Subcutaneous abdominal adipose tissue (tissue), 5 donors: ENCODE measurements at regions not wholly inside any gene's neighbourhood (a gene's known extent, or its start where the extent isn't known, plus 50 kb on each side); places are given as distances from the start of the nearest gene placed in this dataset.
"Not testable (repeated sequence)": the region's sequence is repeated elsewhere in the genome, so short reads cannot be mapped to it uniquely, and the experiment has no call there.

Source experiments
- H3K27ac ChIP-seq: one replicate; pipeline ENCODE4 v1.7.0; 2013; ENCODE audit warnings: low read depth, mild to moderate bottlenecking, inconsistent platforms, low read length, moderate library complexity
- H3K27me3 ChIP-seq, 5 donors: one replicate each; pipeline ENCODE4 v1.7.0; 2013; ENCODE audit warnings: low read length in 5 of 5, inconsistent platforms in 1 of 5; ENCODE audit not compliant: control insufficient read depth in 5 of 5, insufficient read depth in 4 of 5
- H3K36me3 ChIP-seq, 5 donors: one replicate each; pipeline ENCODE4 v1.7.0; 2013; ENCODE audit warnings: low read length in 5 of 5; ENCODE audit not compliant: control insufficient read depth in 5 of 5, insufficient read depth in 5 of 5
- H3K4me1 ChIP-seq, 5 donors: one replicate each; pipeline ENCODE4 v1.7.0; 2013; ENCODE audit warnings: low read length in 5 of 5, mild to moderate bottlenecking in 3 of 5, moderate library complexity in 1 of 5; ENCODE audit not compliant: control insufficient read depth in 5 of 5, insufficient read depth in 5 of 5
- H3K4me3 ChIP-seq, 5 donors: one replicate each; pipeline ENCODE4 v1.7.0; 2013; ENCODE audit warnings: low read length in 5 of 5, low read depth in 1 of 5
- H3K9ac ChIP-seq, 5 donors: one replicate each; pipeline ENCODE4 v1.7.0; 2013; ENCODE audit warnings: low read length in 5 of 5, mild to moderate bottlenecking in 4 of 5, moderate library complexity in 3 of 5
- H3K9me3 ChIP-seq, 5 donors: one replicate each; pipeline ENCODE4 v1.7.0; 2013; ENCODE audit warnings: low read length in 5 of 5; ENCODE audit not compliant: control insufficient read depth in 5 of 5
- donor health status: healthy.
- donor health status: healthy.
- donor health status: healthy.
- donor health status: healthy.
- donor health status: healthy.

DNA sequence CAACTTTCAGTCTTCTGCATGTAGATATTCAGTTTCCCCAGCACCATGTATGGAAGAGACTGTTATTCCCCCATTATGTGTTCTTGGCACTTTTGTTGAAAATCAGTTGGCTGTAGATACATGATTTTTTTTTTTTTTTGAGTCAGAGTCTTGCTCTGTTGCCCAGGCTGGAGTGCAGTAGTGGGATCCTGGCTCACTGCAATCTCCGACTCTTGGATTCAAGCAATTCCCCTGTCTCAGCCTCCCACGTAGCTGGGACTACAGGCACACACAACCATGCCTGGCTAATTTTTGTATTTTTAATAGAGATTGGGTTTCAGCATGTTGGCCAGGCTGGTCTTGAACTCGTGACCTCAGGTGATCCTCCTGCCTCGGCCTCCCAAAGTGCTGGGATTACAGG is 201.0 kb upstream of the NMUR2 start:
- H3K27me3 ChIP-seq, H3K36me3 ChIP-seq, H3K4me1 ChIP-seq, H3K27ac ChIP-seq, H3K4me3 ChIP-seq, H3K9ac ChIP-seq, H3K9me3 ChIP-seq: not testable (repeated sequence)

DNA sequence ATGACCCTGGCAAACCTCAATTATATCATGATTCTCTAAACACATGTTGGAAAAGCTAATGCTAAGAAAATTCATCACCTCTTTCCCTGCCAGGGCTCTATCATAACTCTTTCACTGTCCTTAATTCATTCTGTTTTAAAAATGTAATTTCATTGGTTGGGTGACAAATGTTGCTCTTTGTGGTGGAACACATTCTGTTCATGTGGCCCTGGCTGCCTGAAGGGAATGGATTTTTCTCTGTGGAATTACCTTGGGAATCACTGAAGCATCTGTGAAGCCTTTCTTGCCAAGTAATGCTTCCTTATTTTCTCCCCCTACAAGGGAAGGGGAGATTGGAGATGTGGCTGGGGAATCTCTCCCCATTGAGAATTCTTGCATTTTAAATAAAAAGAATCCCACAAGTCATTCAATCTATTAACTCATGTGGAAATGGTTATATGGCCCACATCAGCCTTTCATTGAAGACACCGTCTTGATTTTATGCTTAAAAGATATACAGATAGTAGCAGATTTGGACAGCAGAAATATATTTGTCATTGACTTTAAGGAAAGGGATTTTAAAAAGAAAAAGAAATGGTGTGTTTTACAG is 201.8 kb upstream of the NMUR2 start:
- no peak overlapping the region for H3K9ac ChIP-seq
- no peak overlapping the region for H3K27ac ChIP-seq
- H3K27me3 ChIP-seq, result no peaks in the 10 kb centered on the region
- H3K4me3 ChIP-seq, result no peak overlapping the region
- no peaks in the 10 kb centered on the region for H3K9me3 ChIP-seq
- no peaks in the 10 kb centered on the region for H3K36me3 ChIP-seq
- H3K4me1 ChIP-seq, result no peaks in the 10 kb centered on the region

DNA sequence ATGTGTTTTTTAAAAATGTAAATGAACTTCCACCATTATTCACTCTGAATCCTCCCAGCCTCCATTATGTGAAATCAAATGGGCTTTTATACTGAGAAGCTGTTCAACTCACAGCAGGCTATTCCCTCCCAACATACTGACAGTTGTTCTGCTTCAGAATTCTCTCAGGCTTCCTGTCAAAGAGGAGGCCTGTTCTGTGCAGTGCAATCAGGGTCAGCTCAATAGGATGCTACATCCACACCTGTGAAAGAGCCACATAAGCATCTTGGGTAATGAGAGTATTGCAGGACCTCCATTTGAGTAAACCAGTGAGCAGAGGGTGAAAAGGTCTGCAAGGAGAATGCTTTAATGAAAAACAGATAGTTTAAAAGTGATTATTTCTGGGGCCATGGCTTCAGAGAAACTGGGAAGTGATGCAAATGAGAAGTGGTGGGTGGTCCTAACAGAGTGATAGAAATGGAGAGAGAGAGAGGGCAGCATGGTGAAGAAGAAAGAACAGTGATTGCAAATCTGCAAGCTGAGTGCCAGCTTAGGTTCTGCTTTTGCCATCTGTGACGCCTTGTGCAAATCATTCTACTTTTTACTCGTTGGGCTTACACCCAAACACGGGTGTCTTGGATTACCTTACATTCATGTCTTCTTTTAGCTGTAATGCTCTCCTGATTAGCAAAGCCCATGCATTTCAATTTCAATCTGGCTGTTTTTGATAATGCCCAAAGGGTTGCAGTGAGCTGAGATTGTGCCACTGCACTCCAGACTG is 202.5 kb upstream of the NMUR2 start:
- Histone ChIP-seq H3K27ac (no peak overlapping the region), H3K4me1 (no peaks in the 10 kb centered on the region), H3K27me3 (no peaks in the 10 kb centered on the region), H3K36me3 (no peaks in the 10 kb centered on the region), H3K4me3 (no peak overlapping the region), H3K9ac (no peak overlapping the region), H3K9me3 (no peaks in the 10 kb centered on the region)

DNA sequence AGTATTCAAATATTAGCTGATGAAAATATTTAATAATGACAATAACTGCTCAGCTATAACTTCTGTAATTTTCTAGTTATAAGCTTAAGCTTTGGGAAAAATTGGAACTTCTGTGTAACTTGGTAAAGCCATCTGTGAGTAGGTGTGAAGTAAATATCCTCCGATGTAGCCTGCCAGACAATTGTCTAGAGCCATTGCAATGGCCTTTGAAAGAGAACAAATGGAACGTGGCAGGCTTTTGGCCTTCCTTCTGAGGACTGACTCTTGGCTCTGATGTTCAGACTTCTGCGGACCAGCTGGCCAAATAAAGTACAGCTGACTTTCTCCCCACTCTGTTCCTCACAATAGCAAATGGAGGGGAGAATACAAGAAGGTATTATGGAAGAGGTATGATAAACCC is 203.4 kb upstream of the NMUR2 start:
- H3K27me3 ChIP-seq, result no peaks in the 10 kb centered on the region
- no peak overlapping the region for H3K27ac ChIP-seq

DNA sequence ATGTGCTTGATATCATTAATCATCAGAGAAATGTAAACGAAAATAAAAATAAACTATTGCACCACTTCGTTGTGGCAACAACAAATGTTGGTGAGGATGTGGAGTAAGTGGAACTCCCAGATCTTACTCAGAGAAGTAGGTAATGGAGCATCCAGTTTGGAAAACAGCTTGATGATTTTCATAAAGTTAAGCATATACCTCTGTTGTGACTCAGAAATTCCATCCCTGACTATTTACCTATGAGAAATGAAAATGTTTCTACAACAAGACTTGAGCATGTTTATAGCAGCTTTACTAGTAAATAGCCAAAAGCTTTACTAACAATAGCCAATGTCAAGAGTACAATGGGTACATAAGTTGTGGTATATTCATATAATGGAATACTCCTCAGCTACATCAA is 214.7 kb upstream of the NMUR2 start:
- Histone ChIP-seq H3K9ac (no peak overlapping the region), H3K4me1 (peaks cover 0 to 2% (median 0%) of the 10 kb centered on the region in 5 donors), H3K9me3 (no peaks in the 10 kb centered on the region), H3K4me3 (no peak overlapping the region), H3K27me3 (no peaks in the 10 kb centered on the region), H3K27ac (no peak overlapping the region), H3K36me3 (no peaks in the 10 kb centered on the region)

More for the DNA sequence above, 203.4 kb upstream of the NMUR2 start:
- H3K9ac ChIP-seq, result no peak overlapping the region
- H3K4me1 ChIP-seq, result no peaks in the 10 kb centered on the region
- no peak overlapping the region for H3K4me3 ChIP-seq
- no peaks in the 10 kb centered on the region for H3K9me3 ChIP-seq
- no peaks in the 10 kb centered on the region for H3K36me3 ChIP-seq

DNA sequence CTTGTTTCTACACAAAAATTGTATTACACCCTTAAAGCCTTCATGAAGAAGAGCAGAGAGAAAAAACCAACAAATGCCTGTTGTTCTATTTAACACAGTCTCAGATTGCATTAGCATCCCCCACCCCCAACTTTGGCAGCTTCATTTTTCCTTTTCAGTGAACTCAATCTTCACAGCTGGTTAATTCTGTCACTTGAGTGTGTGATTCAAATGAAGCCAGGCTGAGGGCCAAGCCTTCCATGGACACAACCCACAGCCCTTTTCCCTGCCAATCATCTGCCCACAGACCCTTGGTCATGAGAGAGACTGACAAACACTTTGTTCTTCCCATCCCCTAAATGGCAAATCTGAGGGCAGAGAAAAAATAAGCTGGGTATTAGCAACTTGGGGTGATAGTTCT is 217.5 kb upstream of the NMUR2 start:
- no peaks in the 10 kb centered on the region for H3K9me3 ChIP-seq
- no peak overlapping the region for H3K9ac ChIP-seq
- no peaks in the 10 kb centered on the region for H3K27me3 ChIP-seq
- no peak overlapping the region for H3K4me3 ChIP-seq
- no peak overlapping the region for H3K27ac ChIP-seq
- no peaks in the 10 kb centered on the region for H3K36me3 ChIP-seq
- H3K4me1 ChIP-seq, result peaks cover 0 to 2% (median 0%) of the 10 kb centered on the region in 5 donors

DNA sequence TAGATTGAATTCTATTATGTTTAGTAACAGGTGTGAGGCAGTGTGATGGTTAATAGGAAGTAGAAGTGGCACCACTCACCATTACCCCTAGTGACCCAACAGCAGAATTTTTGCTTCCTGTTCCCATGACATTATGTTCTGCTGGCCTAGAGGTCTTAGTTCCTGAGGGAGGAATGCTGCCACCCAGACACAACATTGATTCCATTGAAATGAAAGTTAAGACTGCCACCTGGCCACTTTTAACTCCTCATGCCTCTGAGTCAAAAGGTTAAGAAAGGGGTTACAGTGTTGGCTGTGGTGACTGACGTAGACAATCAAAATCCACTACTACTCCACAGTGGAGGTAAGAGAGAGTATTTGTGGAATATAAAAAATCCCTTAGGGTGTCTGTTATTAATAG is 218.9 kb upstream of the NMUR2 start:
- no peak overlapping the region for H3K27ac ChIP-seq
- no peaks in the 10 kb centered on the region for H3K9me3 ChIP-seq
- H3K4me1 ChIP-seq, result peaks cover 0 to 2% (median 0%) of the 10 kb centered on the region in 5 donors
- no peaks in the 10 kb centered on the region for H3K27me3 ChIP-seq
- no peak overlapping the region for H3K4me3 ChIP-seq
- no peak overlapping the region for H3K9ac ChIP-seq
- H3K36me3 ChIP-seq, result no peaks in the 10 kb centered on the region

DNA sequence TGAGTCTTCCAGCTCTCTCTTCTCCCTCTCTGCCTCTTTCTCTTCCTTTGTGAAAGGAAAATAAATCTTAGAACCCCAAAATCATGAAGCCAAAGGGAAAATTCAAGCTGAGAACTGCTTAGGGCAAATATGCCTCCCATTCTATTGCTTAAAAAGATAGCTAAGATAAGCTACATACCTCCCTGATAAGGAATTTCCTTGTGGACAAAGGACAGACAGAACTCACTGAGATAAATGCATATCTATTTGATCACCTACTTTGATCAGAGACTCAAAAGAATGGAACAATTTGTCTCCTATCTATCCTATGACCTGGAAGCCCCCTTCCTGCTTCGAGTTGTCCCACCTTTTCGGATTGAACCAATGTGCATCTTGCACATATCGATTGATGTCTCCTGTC is 220.6 kb upstream of the NMUR2 start:
- Histone ChIP-seq H3K27ac (no peak overlapping the region), H3K4me1 (peaks cover 0 to 2% (median 0%) of the 10 kb centered on the region in 5 donors), H3K9ac (no peak overlapping the region), H3K4me3 (no peak overlapping the region), H3K27me3 (no peaks in the 10 kb centered on the region), H3K36me3 (no peaks in the 10 kb centered on the region), H3K9me3 (no peaks in the 10 kb centered on the region)

DNA sequence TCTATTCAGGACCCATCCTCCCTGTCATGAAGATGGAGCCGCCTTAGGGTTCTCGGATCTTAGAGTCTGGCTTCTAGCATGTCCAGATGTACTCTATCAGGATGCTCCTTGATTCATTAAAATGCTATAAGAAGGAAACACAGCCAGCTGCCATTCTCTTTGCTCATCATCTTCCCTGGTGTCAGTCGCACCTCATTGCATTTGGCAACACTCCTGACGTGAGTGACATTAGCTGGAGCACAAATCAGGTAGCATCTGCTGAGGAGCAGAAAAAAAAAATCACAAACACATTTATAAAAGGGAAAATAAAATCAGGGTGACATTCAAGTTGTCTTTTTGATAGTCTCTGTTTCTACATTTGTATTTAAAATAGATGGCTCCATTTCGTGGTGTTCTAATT is 226.1 kb upstream of the NMUR2 start:
- no peak overlapping the region for H3K27ac ChIP-seq
- H3K9me3 ChIP-seq, result no peaks in the 10 kb centered on the region
- peaks cover 0 to 26% (median 2%) of the 10 kb centered on the region in 5 donors for H3K4me1 ChIP-seq
- H3K27me3 ChIP-seq, result no peaks in the 10 kb centered on the region
- H3K36me3 ChIP-seq, result no peaks in the 10 kb centered on the region
- H3K4me3 ChIP-seq, result no peak overlapping the region
- no peak overlapping the region for H3K9ac ChIP-seq

DNA sequence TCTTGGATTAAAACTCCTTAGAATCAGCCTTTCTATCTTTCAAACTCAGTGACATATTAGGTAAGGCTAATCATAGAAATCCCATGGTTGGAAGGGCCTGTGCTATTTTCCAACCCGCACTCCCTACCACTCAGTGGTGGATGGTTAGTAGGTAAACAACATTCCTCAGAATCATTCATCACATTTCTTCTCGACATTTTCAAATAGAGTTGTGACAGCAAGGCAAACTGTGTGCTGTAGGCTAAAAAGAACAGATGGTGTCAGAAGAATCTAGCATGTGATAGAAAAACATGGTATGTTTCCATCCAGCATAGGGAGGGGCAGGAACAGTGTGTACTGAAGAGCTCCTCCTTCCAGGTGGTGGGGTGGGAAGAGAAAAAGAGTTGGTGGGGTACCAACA is 227.3 kb upstream of the NMUR2 start:
- Histone ChIP-seq H3K4me1 (peaks cover 0 to 26% (median 2%) of the 10 kb centered on the region in 5 donors), H3K27me3 (no peaks in the 10 kb centered on the region), H3K4me3 (no peak overlapping the region), H3K9me3 (no peaks in the 10 kb centered on the region), H3K27ac (no peak overlapping the region), H3K9ac (no peak overlapping the region), H3K36me3 (no peaks in the 10 kb centered on the region)
